NCI-H2081 (cell line): ENCODE measurements at regions not wholly inside any gene's neighbourhood (a gene's known extent, or its start where the extent isn't known, plus 50 kb on each side); places are given as distances from the start of the nearest gene placed in this dataset.

Experiments used
- DNase-seq, 2 experiments: peaks; one replicate each; lab custom pipeline; 2025; lab: John Stamatoyannopoulos, UW

DNA sequence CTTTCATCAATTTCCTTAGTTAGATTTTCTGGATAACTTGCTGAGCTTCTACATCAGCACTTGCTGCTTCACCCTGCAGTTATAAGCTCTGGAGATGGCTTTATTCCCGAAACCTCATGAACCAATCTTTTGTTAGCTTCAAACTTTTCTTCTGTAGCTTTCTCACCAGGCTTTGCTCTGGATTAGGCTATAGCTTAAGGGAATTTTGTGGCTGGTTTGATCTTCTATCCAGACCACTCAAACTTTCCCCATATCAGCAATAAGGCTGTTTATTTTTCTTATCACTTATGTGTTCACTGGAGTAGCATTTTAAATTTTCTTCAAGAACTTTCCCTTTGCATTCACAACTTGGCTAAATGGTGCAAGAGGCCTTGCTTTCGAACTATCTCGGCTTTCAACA is 1173.5 kb upstream of the NUDT12 start:
- DNase-seq: no peak

DNA sequence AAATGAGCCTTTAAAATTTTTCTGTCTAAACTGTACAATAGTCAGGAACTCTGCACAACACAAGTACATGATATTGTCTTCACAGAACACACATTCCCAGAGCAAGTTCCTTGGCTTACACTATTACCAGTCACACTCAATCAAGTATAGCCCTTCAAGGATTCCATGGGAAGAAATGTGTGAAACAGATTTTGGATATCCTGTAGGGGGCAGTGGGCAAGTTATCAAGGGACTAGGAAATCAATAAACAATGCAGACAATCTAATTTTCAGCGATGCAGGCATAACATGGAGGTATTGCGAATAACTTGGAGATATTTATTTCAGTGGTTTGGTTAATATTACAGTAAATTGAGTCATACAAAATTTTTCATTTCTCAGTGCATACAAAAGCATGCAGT is 1171.5 kb upstream of the NUDT12 start:
- DNase-seq: no peak

DNA sequence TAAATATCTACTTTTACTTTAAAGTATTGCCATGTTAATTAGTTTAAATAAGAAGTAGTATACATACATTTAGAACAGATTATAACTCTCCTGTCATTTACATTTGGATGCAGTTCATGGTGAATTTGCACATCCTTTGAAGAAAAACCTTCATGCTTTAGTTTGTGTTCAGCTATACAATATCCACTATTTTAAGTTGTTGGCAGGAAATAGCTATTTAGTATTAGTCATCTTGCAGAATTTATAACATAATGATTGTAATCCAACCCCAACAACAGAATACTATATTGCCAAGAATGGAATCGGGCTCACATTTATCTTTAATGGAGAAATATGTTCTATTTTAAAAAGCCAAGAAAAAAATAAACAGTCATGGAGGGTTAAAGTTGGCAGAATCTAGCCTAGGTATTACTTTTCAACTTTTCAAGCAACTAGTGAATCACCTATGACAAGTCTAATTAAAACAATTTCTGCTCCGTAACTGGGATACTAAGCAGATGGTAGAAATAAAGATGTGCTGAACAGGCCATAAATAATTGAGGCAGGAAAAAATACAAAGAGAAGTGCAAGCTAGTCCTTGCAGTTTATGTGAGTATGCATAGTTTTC is 1170.6 kb upstream of the NUDT12 start:
- no peak for DNase-seq

DNA sequence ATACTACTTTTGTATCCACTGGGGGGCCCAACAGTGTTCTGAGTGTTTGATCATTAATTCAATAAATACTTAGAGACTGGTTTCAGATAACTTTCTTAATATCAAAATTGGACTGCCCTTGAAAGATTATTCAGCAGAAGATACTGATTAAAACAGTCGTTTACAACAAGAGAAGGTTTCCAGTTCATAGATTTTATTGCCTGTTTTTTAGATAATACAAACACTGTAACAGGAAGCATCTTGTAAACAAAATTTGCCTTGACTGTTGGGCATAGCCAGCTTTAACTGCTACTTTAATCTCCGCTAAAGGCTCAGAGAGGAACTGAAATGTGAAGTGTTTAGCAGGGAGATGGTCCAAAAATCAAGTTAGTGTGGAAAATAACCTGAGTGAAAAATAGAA is 1168.7 kb upstream of the NUDT12 start:
- DNase-seq: no peak

DNA sequence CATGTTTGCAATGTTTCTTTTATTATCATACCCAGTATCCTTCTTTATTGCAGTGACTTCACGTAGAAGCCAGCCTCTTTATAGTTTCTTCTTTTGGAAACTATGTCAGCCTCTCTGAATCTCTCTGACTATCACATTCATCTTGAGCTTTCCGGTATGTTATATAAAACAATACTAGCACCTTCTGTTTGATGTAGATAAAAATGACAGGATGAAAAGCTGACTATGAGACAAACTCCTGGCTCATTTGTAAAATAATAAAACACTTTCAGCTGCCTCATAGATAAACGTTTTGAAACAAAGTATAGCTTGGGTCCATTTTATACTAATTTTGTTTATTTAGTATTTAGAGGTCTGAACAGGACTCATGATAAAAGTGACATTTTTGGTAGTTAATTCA is 1145.4 kb upstream of the NUDT12 start:
- DNase-seq: no peak

DNA sequence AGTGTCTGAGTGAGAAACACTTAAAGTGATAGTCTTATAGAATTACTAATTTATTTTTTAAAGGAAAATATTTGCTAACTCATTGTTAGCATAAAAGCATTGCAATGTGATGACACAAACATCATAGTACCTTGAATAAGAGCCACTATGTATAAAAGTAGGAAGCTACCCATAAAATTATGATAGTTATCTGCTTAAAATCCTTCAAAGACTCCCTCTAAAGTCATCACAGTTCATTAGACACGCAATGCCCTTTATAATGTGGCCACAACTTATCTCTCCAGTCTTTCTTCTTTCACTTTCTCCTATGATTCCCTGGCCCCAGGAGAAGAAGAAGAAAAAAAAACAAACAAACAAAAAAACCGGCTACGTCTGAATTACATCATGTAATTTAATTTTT is 1144.0 kb upstream of the NUDT12 start:
- DNase-seq: no peak

DNA sequence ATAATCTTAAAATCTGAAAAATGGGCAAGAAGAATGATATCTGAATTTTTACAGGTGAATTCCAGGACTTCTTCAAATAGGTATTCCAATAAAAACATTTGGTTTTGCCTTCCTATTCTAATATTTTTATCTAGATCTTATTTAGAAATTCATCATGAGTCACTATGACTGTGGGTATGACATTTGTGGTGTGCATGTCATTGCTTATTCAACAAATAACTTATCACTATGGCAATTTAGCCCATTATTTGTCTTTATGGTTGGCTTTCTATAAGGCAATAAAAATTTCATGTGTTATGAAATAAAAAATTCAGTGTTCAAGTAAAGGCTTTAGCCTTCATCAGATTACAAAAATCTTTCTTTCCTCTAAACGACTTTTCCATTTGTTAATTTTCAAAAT is 1139.6 kb upstream of the NUDT12 start:
- DNase-seq: no peak

DNA sequence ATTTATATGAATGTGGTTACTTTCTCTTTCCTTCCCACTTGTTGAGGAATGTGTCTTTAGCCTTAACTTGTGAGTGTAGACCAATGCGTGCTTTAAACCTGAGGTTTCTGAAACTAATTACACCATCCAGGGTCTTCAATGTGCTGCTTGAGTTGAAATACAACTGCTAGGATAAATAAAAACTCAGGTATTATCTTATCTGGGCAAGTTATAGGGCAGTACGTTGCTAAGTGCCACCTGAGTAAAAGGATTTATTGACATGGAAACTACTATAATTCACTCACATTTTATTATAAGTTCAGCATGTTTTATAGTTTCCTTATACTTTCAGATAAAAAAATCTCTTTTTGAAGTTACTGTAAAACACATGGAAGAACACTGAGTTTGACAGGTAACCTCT is 1136.8 kb upstream of the NUDT12 start:
- DNase-seq: no peak

DNA sequence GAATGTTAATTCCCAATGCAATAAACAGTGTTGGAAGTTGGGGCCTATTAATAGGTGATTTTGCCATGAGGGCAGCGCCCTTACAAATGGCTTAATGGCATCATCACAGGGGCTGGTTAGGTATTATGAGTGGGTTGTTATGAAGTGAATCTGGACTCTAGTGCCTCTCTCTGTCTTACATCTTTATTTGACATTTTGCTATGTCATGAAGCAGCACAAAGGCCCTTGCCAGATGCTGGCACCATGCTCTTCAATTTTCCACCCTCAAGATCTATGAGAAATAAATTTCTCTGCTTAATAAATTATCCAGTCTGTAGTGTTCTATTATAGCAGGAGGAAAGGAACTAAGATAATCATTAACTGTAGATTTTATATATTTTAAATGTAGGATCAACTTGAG is 1098.7 kb upstream of the NUDT12 start:
- no peak for DNase-seq

DNA sequence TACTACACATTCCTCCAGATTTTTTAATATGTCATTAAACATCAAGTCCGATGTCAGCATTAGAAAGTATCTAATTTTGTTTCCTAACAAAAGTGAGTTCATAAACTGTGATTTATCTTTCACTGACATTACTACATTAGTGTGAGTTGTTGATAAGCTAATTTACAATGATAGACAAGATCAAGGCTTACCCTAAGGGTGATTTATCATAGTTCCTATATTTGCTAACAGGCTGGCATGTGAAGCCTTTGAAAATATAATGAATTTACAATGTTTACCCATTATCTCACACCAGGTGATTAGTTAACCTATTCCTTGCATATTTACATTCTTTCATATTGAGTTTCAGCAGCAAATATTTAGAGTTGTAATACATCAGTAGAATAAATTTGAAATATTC is 1096.9 kb upstream of the NUDT12 start:
- peak in 1 of 2 experiments; percentile 2 for DNase-seq

DNA sequence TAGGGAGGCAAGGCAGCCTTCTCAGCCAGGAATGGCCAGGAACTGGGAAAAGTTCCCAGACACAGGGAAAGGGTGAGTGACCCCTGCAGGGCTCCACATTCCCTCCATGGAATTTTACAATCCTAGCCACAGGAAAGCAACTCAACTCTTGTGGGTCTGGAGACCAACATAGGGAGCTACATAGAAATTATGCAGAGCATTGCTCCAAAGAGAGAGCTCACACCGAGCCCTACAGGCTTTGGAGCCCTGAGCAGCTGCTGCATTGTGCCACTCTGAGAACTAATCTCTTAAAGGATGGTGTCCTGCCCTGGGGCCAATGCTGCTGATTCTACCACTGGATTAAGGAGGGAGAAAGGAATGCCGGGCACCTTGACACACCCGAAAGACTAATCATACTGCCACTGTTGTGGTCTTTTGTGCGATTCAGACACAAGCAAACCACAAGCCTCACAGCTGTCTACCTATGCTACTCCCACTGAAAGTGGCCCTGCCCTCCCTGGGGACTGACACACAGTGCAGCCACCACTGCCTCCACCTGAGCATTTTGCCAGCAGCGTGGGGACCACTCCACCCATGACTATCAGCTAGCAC is 1089.8 kb upstream of the NUDT12 start:
- no peak for DNase-seq

DNA sequence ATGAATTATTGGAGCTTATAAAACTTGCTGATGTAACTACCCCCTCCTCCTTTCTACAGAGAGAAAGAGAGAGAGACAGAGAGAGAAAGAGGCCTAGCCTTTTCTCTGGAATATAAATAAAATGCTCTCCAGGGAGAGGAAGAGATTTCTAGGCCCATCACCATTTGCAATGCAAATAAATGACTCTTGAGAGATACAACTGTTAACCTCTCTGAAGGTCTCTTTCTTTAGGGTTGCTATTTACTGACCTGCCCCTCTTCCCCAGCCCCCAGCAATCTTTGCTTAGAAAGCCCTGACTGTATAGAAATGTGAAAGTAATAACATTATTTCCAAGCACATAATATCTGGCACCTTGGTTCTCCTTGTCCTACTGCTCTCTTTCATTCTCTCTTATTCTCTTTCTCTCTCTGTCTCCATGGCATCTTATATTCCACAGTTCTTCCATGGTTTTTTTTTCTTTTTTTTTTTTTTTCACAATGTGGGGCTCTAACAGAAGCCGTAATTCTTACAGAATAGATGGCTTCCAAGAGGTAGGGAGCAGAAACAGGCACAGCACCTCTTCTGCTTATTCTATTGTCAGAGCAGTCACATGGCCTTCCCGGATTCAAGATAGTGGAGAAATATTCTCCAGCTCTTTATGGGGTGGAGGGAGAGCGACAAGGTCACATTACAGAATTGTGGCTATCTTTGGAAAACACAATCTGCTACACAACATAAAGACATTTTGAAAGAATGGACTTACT is 1087.9 kb upstream of the NUDT12 start:
- no peak for DNase-seq

DNA sequence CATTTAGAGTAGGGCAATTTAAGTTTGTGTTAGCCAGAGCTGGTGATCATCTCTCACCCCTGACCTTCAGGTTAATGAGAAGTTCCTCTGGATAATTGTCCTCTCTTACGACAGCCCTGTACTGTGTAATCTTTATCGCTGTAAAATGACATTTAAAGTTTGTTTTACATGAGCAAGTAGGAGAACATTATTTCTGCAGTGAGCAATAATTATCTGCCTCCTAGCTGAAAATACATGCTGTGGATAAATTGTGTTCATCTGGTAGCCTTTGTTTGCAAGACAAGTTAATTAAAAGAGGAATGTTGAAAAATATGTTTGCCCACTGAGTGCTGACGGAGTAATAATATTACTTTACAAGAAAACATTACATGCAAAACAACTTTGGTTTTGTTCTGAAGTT is 1083.8 kb upstream of the NUDT12 start:
- DNase-seq: peak in 1 of 2 experiments; percentile 40

DNA sequence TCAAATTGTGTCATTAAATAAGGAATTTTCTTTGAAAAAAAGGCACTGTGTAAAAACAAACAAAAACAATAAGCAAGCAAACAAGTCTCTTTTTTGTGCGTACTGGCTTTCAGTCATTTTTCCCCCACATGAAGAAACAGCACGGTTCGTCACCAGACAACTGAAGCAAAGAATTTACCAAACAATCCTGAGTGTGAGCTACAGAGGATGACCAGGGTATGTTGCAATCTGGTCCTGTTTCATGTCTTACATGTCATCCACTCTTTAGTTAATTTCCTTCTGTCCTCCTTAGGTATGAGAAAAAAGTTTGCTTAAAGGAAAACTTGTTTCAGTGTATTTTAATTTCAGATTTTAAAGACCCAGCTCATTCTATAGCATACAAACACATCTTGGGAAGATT is 1080.7 kb upstream of the NUDT12 start:
- DNase-seq: no peak

DNA sequence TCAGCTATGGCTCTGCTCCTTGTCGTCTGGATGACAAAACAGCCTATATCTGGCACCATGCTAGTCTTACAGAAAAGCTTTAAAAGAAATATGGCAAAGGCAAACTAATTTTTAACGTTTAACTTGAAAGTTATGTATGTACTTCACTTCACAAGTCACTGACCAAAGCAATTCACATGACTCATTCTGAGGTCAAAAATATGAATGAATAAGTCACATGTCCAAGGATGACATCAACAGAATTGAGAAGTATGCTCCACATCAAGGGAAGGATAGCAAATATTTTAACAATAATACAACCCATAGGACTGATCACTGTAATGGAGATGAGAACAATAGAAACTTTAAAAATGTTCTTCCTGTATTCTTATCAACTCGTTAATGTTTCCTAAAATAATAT is 1072.6 kb upstream of the NUDT12 start:
- DNase-seq: no peak

DNA sequence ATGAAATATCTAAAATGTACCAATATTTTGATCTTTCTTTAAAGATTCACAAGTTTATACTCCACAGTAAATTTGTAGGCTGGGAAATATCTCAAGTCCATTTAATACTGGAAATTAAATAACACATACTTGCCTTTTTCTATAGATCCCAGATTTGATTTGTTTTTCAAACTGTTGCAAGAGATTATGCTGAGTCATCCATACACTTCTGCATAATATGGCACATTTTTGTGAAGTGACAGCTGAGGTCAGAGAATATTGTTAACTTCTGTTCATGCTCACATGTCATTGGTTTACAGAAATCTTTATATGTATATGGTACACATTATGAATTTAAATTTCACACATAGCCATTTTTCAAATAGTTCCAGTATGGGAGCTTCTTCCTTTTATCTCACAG is 1066.3 kb upstream of the NUDT12 start:
- DNase-seq: no peak

DNA sequence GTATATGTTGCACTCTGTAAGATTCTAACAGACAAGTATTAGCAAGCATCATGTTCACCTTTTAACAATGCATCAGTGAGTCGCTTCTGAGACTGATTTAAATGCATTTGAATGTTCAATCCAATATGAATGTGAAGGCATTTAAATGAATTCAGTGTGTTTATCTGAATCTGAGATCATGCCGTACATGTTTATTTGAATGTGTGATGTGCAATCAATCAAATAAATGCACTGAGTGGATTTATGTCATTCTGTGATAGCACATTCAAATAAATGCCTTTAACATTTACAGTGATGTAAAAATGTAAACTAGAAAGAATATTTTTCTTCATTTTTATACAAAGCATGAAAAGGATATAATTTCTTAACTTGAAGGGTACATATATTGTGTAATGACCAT is 1063.5 kb upstream of the NUDT12 start:
- DNase-seq: no peak

DNA sequence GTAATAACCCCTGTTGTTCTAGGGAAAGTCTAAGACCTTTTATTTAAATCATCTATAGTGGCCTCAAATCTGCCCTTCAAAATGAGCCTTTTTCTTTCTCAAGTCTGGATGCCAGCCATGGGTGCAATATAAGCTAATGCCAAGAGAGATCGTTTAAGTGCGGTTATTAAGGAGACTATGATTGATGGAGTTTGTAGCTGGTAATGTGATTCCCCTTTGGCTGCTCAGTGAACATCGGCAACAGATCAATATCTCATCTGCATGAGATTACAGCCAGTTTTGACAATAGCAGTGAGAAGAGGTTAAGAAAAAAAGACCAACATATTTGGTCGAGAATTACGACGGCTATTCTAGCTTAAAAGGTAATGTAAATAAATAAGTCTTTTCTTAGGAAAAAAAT is 1049.4 kb upstream of the NUDT12 start:
- peak; percentile 6 to 53 for DNase-seq

DNA sequence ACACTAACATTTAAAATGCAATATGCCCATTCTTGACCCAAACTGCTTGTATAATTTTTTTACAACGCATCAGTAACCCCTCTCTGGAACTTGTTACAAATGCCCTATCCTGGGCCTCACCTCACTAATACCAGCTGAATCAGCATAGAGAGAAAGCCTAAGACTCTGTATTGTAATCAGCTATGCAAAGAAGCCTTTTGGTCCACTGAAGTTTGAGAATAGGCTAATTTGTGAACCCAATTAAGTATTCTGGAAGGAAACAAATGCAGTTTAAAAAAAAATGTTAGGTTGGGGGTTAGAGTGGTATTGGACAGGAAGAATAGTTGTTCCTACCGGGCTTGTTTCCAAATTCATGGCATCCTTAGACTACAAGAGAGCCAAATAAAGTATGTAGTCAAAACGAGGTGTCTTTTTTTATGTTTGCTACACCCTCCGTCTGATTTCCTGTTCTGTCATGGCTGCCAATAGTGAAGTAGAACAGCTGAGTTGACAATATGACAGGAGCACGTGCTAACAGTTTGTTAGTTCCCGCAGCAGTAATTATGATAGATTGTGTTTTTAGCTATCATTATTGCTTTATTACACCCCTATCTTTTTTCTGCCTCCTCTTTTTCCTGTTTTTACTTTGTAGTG is 1048.7 kb upstream of the NUDT12 start:
- peak; percentile 34 to 81 for DNase-seq

DNA sequence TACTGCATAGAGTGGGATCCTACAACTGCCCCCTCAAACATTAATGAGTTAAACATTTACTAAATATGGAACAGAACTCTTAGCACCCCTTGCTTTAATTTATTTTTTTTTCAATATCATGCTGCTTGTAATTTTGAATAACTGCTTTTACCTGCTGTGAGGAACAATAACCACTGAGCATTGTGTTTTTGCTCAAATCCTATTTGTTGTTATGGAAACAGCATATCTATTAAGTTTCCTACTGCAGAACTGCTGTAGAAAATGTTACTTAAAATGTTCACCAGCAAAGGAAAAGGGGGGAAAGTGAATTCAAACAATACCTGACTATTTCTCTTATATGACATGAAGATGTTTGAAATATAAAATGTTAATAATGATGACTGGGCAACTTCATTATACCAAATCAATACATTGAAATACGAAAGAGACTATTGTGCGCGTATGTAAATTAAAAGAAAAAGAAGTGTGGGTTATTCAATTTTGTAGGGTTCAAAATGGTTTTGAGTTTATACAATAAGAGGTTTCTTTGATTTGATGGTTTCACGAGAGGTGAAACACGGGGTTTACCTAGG is 1043.8 kb upstream of the NUDT12 start:
- peak; percentile 43 to 78 for DNase-seq

DNA sequence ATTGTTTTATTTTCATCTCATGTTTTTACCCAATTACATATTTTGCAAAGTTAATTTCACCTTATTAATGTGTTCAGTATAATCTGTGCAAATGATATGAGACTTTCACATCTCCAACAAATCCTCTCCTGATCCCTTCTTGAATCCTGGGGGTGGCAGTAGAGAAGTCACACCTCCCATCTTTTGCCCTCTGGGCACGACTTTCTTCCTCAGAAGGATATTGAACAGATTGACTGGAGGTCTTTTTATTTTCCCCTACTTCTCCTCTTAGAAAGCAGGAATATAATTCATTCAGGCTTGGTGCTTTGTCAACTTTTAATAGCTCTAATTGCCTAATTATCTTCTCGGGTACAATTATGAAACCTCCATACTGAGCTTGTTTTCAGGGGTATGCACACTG is 1037.1 kb upstream of the NUDT12 start:
- DNase-seq: no peak

DNA sequence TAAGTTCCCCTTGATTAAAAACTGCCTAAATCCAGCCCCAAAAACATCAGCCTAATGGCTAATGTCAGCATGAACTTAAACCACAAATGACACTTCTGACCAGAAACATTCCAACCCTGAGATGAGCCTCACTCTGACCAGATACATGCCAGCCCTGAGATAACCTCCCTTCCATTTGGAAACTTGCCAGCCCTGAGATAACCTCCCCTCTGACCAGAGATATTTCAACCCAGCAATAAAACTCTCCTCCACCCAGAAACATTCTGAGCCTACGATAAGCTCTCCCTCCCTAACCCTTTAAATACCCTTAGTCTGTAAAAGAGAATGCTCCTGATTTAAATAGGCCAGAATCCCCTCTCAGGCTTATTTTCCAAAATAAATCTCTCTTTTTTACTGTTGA is 1035.7 kb upstream of the NUDT12 start:
- no peak for DNase-seq

DNA sequence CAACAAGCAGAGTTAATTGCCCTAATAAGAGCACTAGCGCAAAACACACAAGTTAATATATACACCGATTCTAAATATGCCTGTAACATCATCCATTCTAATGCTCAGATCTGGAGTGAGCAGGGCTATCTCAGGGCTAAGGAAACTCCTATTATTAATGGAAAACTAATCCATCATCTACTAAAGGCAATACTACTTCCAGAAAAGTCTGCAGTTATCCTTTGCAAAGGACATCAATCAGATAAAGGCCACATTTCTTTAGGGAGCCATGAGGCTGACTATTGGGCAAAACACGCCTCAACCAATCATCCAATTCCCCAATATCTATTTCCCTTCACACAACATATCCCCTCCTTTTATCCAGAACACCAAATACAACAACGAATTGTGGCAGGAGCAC is 1032.3 kb upstream of the NUDT12 start:
- DNase-seq: no peak
